ENCODE measurements at regions not wholly inside any gene's neighbourhood (a gene's known extent, or its start where the extent isn't known, plus 50 kb on each side); places are given as distances from the start of the nearest gene placed in this dataset.

DNA sequence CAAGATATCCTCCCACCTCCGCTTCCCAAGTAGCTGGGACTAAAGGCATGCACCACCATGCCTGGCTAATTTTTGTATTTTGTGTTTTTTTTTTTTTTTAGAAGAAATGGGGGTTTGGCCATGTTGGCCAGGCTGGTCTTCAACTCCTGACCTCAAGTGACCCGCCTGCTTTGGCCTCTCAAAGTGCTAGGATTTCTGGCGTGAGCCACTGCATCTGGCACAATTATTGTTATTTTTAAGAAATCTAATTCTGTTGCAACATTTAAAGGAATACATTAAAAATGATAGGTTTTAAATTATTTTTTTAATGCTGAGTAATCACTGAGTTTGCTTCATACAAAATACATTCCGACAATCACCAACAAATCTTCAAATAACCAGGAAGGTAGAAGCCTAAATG, 178.1 kb upstream of the SEMA3E start:
- CTCF ChIA-PET, result no interaction called here
- BruUV-seq (replicated peaks), result no TSS peak
- no peak for TF ChIP-seq EZH2 (IDR thresholded peaks at IDR 0.05; ENCODE audit: borderline replicate concordance, low read depth, low read length, poor library complexity, severe bottlenecking)
- TF ChIP-seq, protein P1, sequence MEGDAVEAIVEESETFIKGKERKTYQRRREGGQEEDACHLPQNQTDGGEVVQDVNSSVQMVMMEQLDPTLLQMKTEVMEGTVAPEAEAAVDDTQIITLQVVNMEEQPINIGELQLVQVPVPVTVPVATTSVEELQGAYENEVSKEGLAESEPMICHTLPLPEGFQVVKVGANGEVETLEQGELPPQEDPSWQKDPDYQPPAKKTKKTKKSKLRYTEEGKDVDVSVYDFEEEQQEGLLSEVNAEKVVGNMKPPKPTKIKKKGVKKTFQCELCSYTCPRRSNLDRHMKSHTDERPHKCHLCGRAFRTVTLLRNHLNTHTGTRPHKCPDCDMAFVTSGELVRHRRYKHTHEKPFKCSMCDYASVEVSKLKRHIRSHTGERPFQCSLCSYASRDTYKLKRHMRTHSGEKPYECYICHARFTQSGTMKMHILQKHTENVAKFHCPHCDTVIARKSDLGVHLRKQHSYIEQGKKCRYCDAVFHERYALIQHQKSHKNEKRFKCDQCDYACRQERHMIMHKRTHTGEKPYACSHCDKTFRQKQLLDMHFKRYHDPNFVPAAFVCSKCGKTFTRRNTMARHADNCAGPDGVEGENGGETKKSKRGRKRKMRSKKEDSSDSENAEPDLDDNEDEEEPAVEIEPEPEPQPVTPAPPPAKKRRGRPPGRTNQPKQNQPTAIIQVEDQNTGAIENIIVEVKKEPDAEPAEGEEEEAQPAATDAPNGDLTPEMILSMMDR (conservative IDR thresholded peaks at IDR 0.05; ENCODE audit: low read depth, low read length), result no peak

DNA sequence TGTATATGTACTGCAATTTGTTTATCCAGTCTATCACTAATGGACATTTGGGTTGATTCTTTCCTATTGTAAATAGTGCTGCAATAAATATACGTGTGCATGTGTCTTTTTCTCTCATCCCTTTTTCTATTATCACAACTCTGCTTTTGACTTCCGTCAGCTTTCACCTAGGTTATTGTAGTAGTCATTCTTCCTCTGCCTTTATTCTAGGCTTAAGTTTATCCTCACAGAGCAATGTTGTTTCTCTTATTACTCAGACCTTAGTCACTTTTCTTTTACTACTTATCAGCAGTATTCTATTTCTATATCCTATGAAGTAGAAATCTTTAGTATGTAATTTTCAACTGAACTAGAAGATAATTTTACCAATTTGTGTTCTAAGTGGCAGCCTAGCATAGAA, 175.3 kb upstream of the SEMA3E start:
- Histone ChIP-seq H3K9me3 (ENCODE audit: low read depth, low read length, poor library complexity, severe bottlenecking) (no peaks in the 10 kb centered on the region), H3K27me3 (replicated peaks; ENCODE audit: insufficient read depth, low read depth, low read length, poor library complexity) (no peaks in the 10 kb centered on the region), H3K27ac (ENCODE audit: low read depth, low read length, poor library complexity, severe bottlenecking) (no peak overlapping the region), H3K36me3 (ENCODE audit: insufficient read depth, low read length, poor library complexity, severe bottlenecking) (no peaks in the 10 kb centered on the region), H3K4me3 (ENCODE audit: low read depth, low read length, poor library complexity, severe bottlenecking) (no peak overlapping the region), H3K4me1 (ENCODE audit: insufficient read depth, low read length, poor library complexity, severe bottlenecking) (no peaks in the 10 kb centered on the region)
- ChIA-PET POLR2A (ENCODE audit: low non-redundant PET) (no interaction called here), CTCF (no interaction called here)
- no TSS peak for BruUV-seq (replicated peaks)
- TF ChIP-seq, protein P1 (conservative IDR thresholded peaks at IDR 0.05; ENCODE audit: low read depth, low read length), result no peak
- TF ChIP-seq EZH2 (IDR thresholded peaks at IDR 0.05; ENCODE audit: borderline replicate concordance, low read depth, low read length, poor library complexity, severe bottlenecking), result no peak
- DNase-seq (ENCODE audit: low spot score), result no peak
- intact Hi-C loops (cut with micrococcal nuclease; ENCODE audit: unreplicated experiment), result no loop called here

More for the DNA sequence above, 178.1 kb upstream of the SEMA3E start:
- H3K4me3 ChIP-seq (ENCODE audit: low read depth, low read length, poor library complexity, severe bottlenecking), result no peak overlapping the region
- intact Hi-C loops (cut with micrococcal nuclease; ENCODE audit: unreplicated experiment), result no loop called here
- no peaks in the 10 kb centered on the region for H3K27me3 ChIP-seq (replicated peaks; ENCODE audit: insufficient read depth, low read depth, low read length, poor library complexity)
- POLR2A ChIA-PET (ENCODE audit: low non-redundant PET), result no interaction called here
- no peaks in the 10 kb centered on the region for H3K9me3 ChIP-seq (ENCODE audit: low read depth, low read length, poor library complexity, severe bottlenecking)
- H3K36me3 ChIP-seq (ENCODE audit: insufficient read depth, low read length, poor library complexity, severe bottlenecking), result no peaks in the 10 kb centered on the region
- no peak overlapping the region for H3K27ac ChIP-seq (ENCODE audit: low read depth, low read length, poor library complexity, severe bottlenecking)
- H3K4me1 ChIP-seq (ENCODE audit: insufficient read depth, low read length, poor library complexity, severe bottlenecking), result no peaks in the 10 kb centered on the region
- DNase-seq (ENCODE audit: low spot score), result no peak

- ChIA-PET POLR2A (ENCODE audit: low non-redundant PET) (no interaction called here), CTCF (no interaction called here)
- no peaks in the 10 kb centered on the region for H3K27me3 ChIP-seq (replicated peaks; ENCODE audit: insufficient read depth, low read depth, low read length, poor library complexity)
- intact Hi-C loops (cut with micrococcal nuclease; ENCODE audit: unreplicated experiment), result no loop called here
- no peak for DNase-seq (ENCODE audit: low spot score)
- BruUV-seq (replicated peaks), result no TSS peak
- TF ChIP-seq, protein P1 (conservative IDR thresholded peaks at IDR 0.05; ENCODE audit: low read depth, low read length), result no peak
- TF ChIP-seq EZH2 (IDR thresholded peaks at IDR 0.05; ENCODE audit: borderline replicate concordance, low read depth, low read length, poor library complexity, severe bottlenecking), result no peak
- no peaks in the 10 kb centered on the region for H3K36me3 ChIP-seq (ENCODE audit: insufficient read depth, low read length, poor library complexity, severe bottlenecking)
- no peak overlapping the region for H3K27ac ChIP-seq (ENCODE audit: low read depth, low read length, poor library complexity, severe bottlenecking)
- H3K4me3 ChIP-seq (ENCODE audit: low read depth, low read length, poor library complexity, severe bottlenecking), result no peak overlapping the region
- no peaks in the 10 kb centered on the region for H3K4me1 ChIP-seq (ENCODE audit: insufficient read depth, low read length, poor library complexity, severe bottlenecking)
- H3K9me3 ChIP-seq (ENCODE audit: low read depth, low read length, poor library complexity, severe bottlenecking), result no peaks in the 10 kb centered on the region
These were observed 172.9 kb upstream of the SEMA3E start for GRCh38 chr7:83821866-83822265.
